Dermis microvascular lymphatic vessel endothelial cell (primary cell): ENCODE measurements at regions not wholly inside any gene's neighbourhood (a gene's known extent, or its start where the extent isn't known, plus 50 kb on each side); places are given as distances from the start of the nearest gene placed in this dataset.
"Not testable (repeated sequence)": the region's sequence is repeated elsewhere in the genome, so short reads cannot be mapped to it uniquely, and the experiment has no call there.

Experiments
- DNase-seq, 2 donors: peaks; one replicate each; pipeline versions ENCODE4 v3.0.0 to v3.0.0-alpha.2; 2010; ENCODE audit warnings: low read depth in 2 of 2

- DNase-seq: no peak
Measured at GRCh38 chr19:56894626-56895025, 54.1 kb upstream of the PEG3 start.

GRCh38 chr19:56896095-56896494 is 55.6 kb upstream of the PEG3 start:
- DNase-seq: no peak

- DNase-seq: no peak
Measured at GRCh38 chr19:56899943-56900342, 59.4 kb upstream of the PEG3 start.

- DNase-seq: no peak
Measured at GRCh38 chr19:56900573-56901097, 60.1 kb upstream of the PEG3 start.

GRCh38 chr19:56905631-56906150 is 65.2 kb upstream of the PEG3 start:
- no peak for DNase-seq

- no peak for DNase-seq
Measured at GRCh38 chr19:56912401-56913112, 72.0 kb upstream of the PEG3 start.

- DNase-seq: not testable (repeated sequence)
Measured at GRCh38 chr19:56913113-56913455, 72.6 kb upstream of the PEG3 start.

- DNase-seq: no peak
Measured at GRCh38 chr19:56916528-56916927, 76.0 kb upstream of the PEG3 start.

GRCh38 chr19:56917529-56917928 is 77.0 kb upstream of the PEG3 start:
- no peak for DNase-seq

GRCh38 chr19:56917998-56918397 is 77.5 kb upstream of the PEG3 start:
- no peak for DNase-seq

GRCh38 chr19:56918682-56919307 is 78.3 kb upstream of the PEG3 start:
- no peak for DNase-seq

- DNase-seq: no peak
Measured at GRCh38 chr19:56919308-56919995, 78.9 kb upstream of the PEG3 start.

- DNase-seq: not testable (repeated sequence)
Measured at GRCh38 chr19:56926094-56926493, 85.6 kb upstream of the PEG3 start.

GRCh38 chr19:56927294-56927693 is 86.8 kb upstream of the PEG3 start:
- no peak for DNase-seq

- DNase-seq: no peak
Measured at GRCh38 chr19:56927791-56928207, 87.3 kb upstream of the PEG3 start.

GRCh38 chr19:56930647-56931535 is 90.4 kb upstream of the PEG3 start:
- no peak for DNase-seq

- no peak for DNase-seq
Measured at GRCh38 chr19:56933014-56933705, 92.6 kb upstream of the PEG3 start.

- no peak for DNase-seq
Measured at GRCh38 chr19:56934438-56935090, 94.0 kb upstream of the PEG3 start.

- DNase-seq: no peak
Measured at GRCh38 chr19:56939951-56940350, 99.4 kb upstream of the PEG3 start.

- DNase-seq: peak in 1 of 2 donors; percentile 9
Measured at GRCh38 chr19:56942756-56943155, 102.2 kb upstream of the PEG3 start.
